Cardiac muscle cell (in vitro differentiated cells and primary cell): ENCODE measurements at regions not wholly inside any gene's neighbourhood (a gene's known extent, or its start where the extent isn't known, plus 50 kb on each side); places are given as distances from the start of the nearest gene placed in this dataset.
"Not testable (repeated sequence)": the region's sequence is repeated elsewhere in the genome, so short reads cannot be mapped to it uniquely, and the experiment has no call there.

Source experiments
- DNase-seq, 2 donors: peaks; one replicate each; pipeline versions ENCODE4 v3.0.0 to v3.0.0-alpha.2; 2010 to 2017; ENCODE audit warnings: low read depth in 1 of 2, low spot score in 1 of 2
- H3K27ac ChIP-seq: fragments of 200-600 bp; sonication (generic); 2 replicates; pipeline ENCODE4 v1.5.1; 2016
- H3K27me3 ChIP-seq: fragments of 200-600 bp; sonication (generic); 2 replicates; pipeline ENCODE4 v1.6.0; 2016; ENCODE audit warnings: control low read depth
- H3K36me3 ChIP-seq: fragments of 200-600 bp; sonication (generic); 2 replicates; pipeline ENCODE4 v1.5.1; 2016; ENCODE audit warnings: control low read depth
- H3K4me1 ChIP-seq: fragments of 200-600 bp; sonication (generic); 2 replicates; pipeline ENCODE4 v1.8.1; 2017; ENCODE audit warnings: low read depth, mild to moderate bottlenecking, mixed run types
- H3K4me3 ChIP-seq: fragments of 200-600 bp; sonication (generic); 2 replicates; pipeline ENCODE4 v1.5.1; 2016; ENCODE audit warnings: mild to moderate bottlenecking
- H3K9me3 ChIP-seq: fragments of 200-600 bp; sonication (generic); 2 replicates; pipeline ENCODE4 v1.5.1; 2017; ENCODE audit warnings: low read depth, mild to moderate bottlenecking, control low read depth
- CTCF ChIP-seq: IDR thresholded peaks from 2 replicates; pipeline ENCODE4 v1.5.1; 2012; ENCODE audit warnings: low read depth, mild to moderate bottlenecking, low read length

- no peaks in the 10 kb centered on the region for H3K27me3 ChIP-seq
- no peak for TF ChIP-seq CTCF
- no peaks in the 10 kb centered on the region for H3K36me3 ChIP-seq
- no peak for DNase-seq
- H3K9me3 ChIP-seq = no peaks in the 10 kb centered on the region
- no peak overlapping the region for H3K27ac ChIP-seq
- no peak overlapping the region for H3K4me3 ChIP-seq
- H3K4me1 ChIP-seq = no peaks in the 10 kb centered on the region
Observed at GRCh38 chr5:99156688-99157087, 227.9 kb upstream of the CHD1 start.

- not testable (repeated sequence) for H3K27me3 ChIP-seq, H3K4me1 ChIP-seq
Observed at GRCh38 chr5:99143283-99143795, 214.5 kb upstream of the CHD1 start.

GRCh38 chr5:99141534-99142128, 212.8 kb upstream of the CHD1 start:
- no peak for DNase-seq
- H3K36me3 ChIP-seq = no peaks in the 10 kb centered on the region
- no peaks in the 10 kb centered on the region for H3K9me3 ChIP-seq
- H3K27me3 ChIP-seq = no peaks in the 10 kb centered on the region
- TF ChIP-seq CTCF = no peak
- H3K27ac ChIP-seq = no peak overlapping the region
- H3K4me1 ChIP-seq = no peaks in the 10 kb centered on the region
- no peak overlapping the region for H3K4me3 ChIP-seq

More at GRCh38 chr5:99143283-99143795, 214.5 kb upstream of the CHD1 start:
- H3K36me3 ChIP-seq, H3K4me3 ChIP-seq, H3K27ac ChIP-seq, DNase-seq, H3K9me3 ChIP-seq: not testable (repeated sequence)

- no peaks in the 10 kb centered on the region for H3K27me3 ChIP-seq
Observed at GRCh38 chr5:99138911-99139310, 210.1 kb upstream of the CHD1 start.

GRCh38 chr5:99133921-99134320, 205.1 kb upstream of the CHD1 start:
- Histone ChIP-seq H3K36me3 (no peaks in the 10 kb centered on the region), H3K4me3 (no peak overlapping the region), H3K27me3 (no peaks in the 10 kb centered on the region), H3K27ac (no peak overlapping the region), H3K9me3 (no peaks in the 10 kb centered on the region), H3K4me1 (no peaks in the 10 kb centered on the region)
- TF ChIP-seq CTCF = no peak
- DNase-seq = no peak

More at GRCh38 chr5:99138911-99139310, 210.1 kb upstream of the CHD1 start:
- no peak overlapping the region for H3K4me3 ChIP-seq
- H3K27ac ChIP-seq = no peak overlapping the region
- no peaks in the 10 kb centered on the region for H3K9me3 ChIP-seq
- TF ChIP-seq CTCF = no peak
- no peaks in the 10 kb centered on the region for H3K36me3 ChIP-seq
- no peak for DNase-seq
- no peaks in the 10 kb centered on the region for H3K4me1 ChIP-seq

- DNase-seq = no peak
- no peak for TF ChIP-seq CTCF
- no peaks in the 10 kb centered on the region for H3K27me3 ChIP-seq
- no peaks in the 10 kb centered on the region for H3K36me3 ChIP-seq
- no peaks in the 10 kb centered on the region for H3K9me3 ChIP-seq
- H3K4me1 ChIP-seq = no peaks in the 10 kb centered on the region
- no peak overlapping the region for H3K4me3 ChIP-seq
- no peak overlapping the region for H3K27ac ChIP-seq
Observed at GRCh38 chr5:99129768-99130501, 201.1 kb upstream of the CHD1 start.
